Activated CD8-positive, alpha-beta T cell treated with anti-CD3 and anti-CD28 coated beads for 36 hours (primary cell): ENCODE measurements at regions not wholly inside any gene's neighbourhood (a gene's known extent, or its start where the extent isn't known, plus 50 kb on each side); places are given as distances from the start of the nearest gene placed in this dataset.

Experiments
- ATAC-seq: fragments of 200-7000 bp; cut with Tn5 transposase; one replicate; pipeline ENCODE4 v1.10.0; 2021; ENCODE audit warnings: mild to moderate bottlenecking, moderate library complexity
- CTCF ChIA-PET: fragments of 350-600 bp; sonication (Branson Sonifier 250); formaldehyde crosslinking; loops from one replicate; lab custom pipeline; 2021; ENCODE audit warnings: antibody characterized with exemption; lab: Charles Lee
- POLR2A ChIA-PET: fragments of 350-600 bp; sonication (Branson Sonifier 250); formaldehyde crosslinking; loops from one replicate; lab custom pipeline; 2021; ENCODE audit warnings: antibody characterized with exemption; lab: Charles Lee
- DNase-seq: peaks from one replicate; pipeline ENCODE4 v3.0.0-alpha.2; 2020
- H3K27ac Mint-ChIP-seq: one replicate; pipeline ENCODE4 v1.8.0; 2021; ENCODE audit warnings: mild to moderate bottlenecking, mixed read lengths
- H3K27me3 Mint-ChIP-seq: one replicate; pipeline ENCODE4 v1.8.0; 2021; ENCODE audit warnings: mixed read lengths
- H3K36me3 Mint-ChIP-seq: one replicate; pipeline ENCODE4 v1.8.0; 2021; ENCODE audit warnings: low read depth, mixed read lengths
- H3K4me1 Mint-ChIP-seq: one replicate; pipeline ENCODE4 v1.8.0; 2021; ENCODE audit warnings: low read depth, mixed read lengths
- H3K4me3 Mint-ChIP-seq: one replicate; pipeline ENCODE4 v1.8.0; 2021; ENCODE audit warnings: mild to moderate bottlenecking, moderate library complexity, mixed read lengths
- H3K9me3 Mint-ChIP-seq: one replicate; pipeline ENCODE4 v1.8.0; 2021; ENCODE audit warnings: mixed read lengths
- CTCF ChIP-seq: fragments of 200-600 bp; IDR thresholded peaks from one replicate; pipeline ENCODE4 v1.8.0; 2022; ENCODE audit warnings: antibody characterized with exemption, mild to moderate bottlenecking
- intact Hi-C: fragments of 100-400 bp; cut with micrococcal nuclease; formaldehyde crosslinking; loops from one replicate; pipeline ENCODE4 v1.10.0; 2022

- H3K27me3 Mint-ChIP-seq, result peaks cover 5% of the 10 kb centered on the region
- ATAC-seq (no peak), DNase-seq (no peak)
- H3K4me1 Mint-ChIP-seq, result no peaks in the 10 kb centered on the region
- H3K27ac Mint-ChIP-seq, result no peak overlapping the region
- CTCF ChIA-PET, result no interaction called here
- TF ChIP-seq CTCF, result no peak
- H3K4me3 Mint-ChIP-seq, result no peak overlapping the region
- intact Hi-C loops, result no loop called here
- H3K9me3 Mint-ChIP-seq, result no peaks in the 10 kb centered on the region
- H3K36me3 Mint-ChIP-seq, result no peaks in the 10 kb centered on the region
- POLR2A ChIA-PET, result no interaction called here
Observed at GRCh38 chr11:130813196-130813595, 103.1 kb downstream of the SNX19 start.

- CTCF ChIA-PET, result no interaction called here
- no peaks in the 10 kb centered on the region for H3K4me1 Mint-ChIP-seq
- no peaks in the 10 kb centered on the region for H3K9me3 Mint-ChIP-seq
- no peak overlapping the region for H3K4me3 Mint-ChIP-seq
- ATAC-seq, result no peak
- POLR2A ChIA-PET, result no interaction called here
- H3K27ac Mint-ChIP-seq, result no peak overlapping the region
- no peaks in the 10 kb centered on the region for H3K36me3 Mint-ChIP-seq
- intact Hi-C loops, result no loop called here
- DNase-seq, result no peak
- peaks cover 5% of the 10 kb centered on the region for H3K27me3 Mint-ChIP-seq
- TF ChIP-seq CTCF, result no peak
Observed at GRCh38 chr11:130813638-130814037, 102.6 kb downstream of the SNX19 start.

- Mint-ChIP-seq H3K27me3 (peaks cover 5% of the 10 kb centered on the region), H3K4me1 (no peaks in the 10 kb centered on the region), H3K27ac (no peak overlapping the region), H3K9me3 (no peaks in the 10 kb centered on the region), H3K36me3 (no peaks in the 10 kb centered on the region), H3K4me3 (no peak overlapping the region)
- intact Hi-C loops, result no loop called here
- ATAC-seq (no peak), DNase-seq (no peak)
- POLR2A ChIA-PET, result no interaction called here
- TF ChIP-seq CTCF, result no peak
- CTCF ChIA-PET, result no interaction called here
Observed at GRCh38 chr11:130814440-130815096, 101.7 kb downstream of the SNX19 start.

GRCh38 chr11:130815097-130815802, 101.0 kb downstream of the SNX19 start:
- no peak for DNase-seq
- Mint-ChIP-seq H3K36me3 (no peaks in the 10 kb centered on the region), H3K4me3 (no peak overlapping the region), H3K4me1 (no peaks in the 10 kb centered on the region), H3K9me3 (no peaks in the 10 kb centered on the region), H3K27ac (no peak overlapping the region), H3K27me3 (peaks cover 3% of the 10 kb centered on the region)
- POLR2A ChIA-PET, result no interaction called here
- CTCF ChIA-PET, result no interaction called here
- intact Hi-C loops, result no loop called here
- no peak for TF ChIP-seq CTCF
- ATAC-seq, result no peak

- intact Hi-C loops, result no loop called here
- ChIA-PET POLR2A (no interaction called here), CTCF (no interaction called here)
- no peak for TF ChIP-seq CTCF
- Mint-ChIP-seq H3K4me1 (no peaks in the 10 kb centered on the region), H3K27ac (no peak overlapping the region), H3K27me3 (peaks cover 3% of the 10 kb centered on the region), H3K4me3 (no peak overlapping the region), H3K9me3 (no peaks in the 10 kb centered on the region), H3K36me3 (no peaks in the 10 kb centered on the region)
- ATAC-seq (no peak), DNase-seq (no peak)
Observed at GRCh38 chr11:130815956-130816355, 100.3 kb downstream of the SNX19 start.
